A673 (cell line): ENCODE measurements at regions not wholly inside any gene's neighbourhood (a gene's known extent, or its start where the extent isn't known, plus 50 kb on each side); places are given as distances from the start of the nearest gene placed in this dataset.

Source experiments
- BruUV-seq: library from RNA; stranded (reverse); fragments of 400-500 nt; replicated peaks from 2 replicates; lab custom pipeline; 2021; lab: Mats Ljungman, UMichigan
- CTCF ChIA-PET: fragments of 300-600 bp; sonication (Branson Sonifier 250); formaldehyde crosslinking; loops from one replicate; lab custom pipeline; 2022; ENCODE audit warnings: antibody characterized with exemption; lab: Charles Lee
- POLR2A ChIA-PET: fragments of 300-600 bp; sonication (Branson Sonifier 250); formaldehyde crosslinking; loops from one replicate; lab custom pipeline; 2022; ENCODE audit warnings: antibody characterized with exemption; ENCODE audit not compliant: low non-redundant PET; lab: Charles Lee
- DNase-seq: peaks from one replicate; pipeline ENCODE4 v3.0.0-alpha.2; 2015; ENCODE audit warnings: low spot score
- H3K27ac ChIP-seq: fragments of 200-600 bp; sonication (generic); 2 replicates; pipeline ENCODE4 v1.5.1; 2016; ENCODE audit warnings: mixed run types, low read depth, mild to moderate bottlenecking, mixed read lengths, antibody characterized with exemption, low read length; ENCODE audit not compliant: poor library complexity, severe bottlenecking
- H3K27me3 ChIP-seq: fragments of 200-600 bp; sonication (generic); replicated peaks from 2 replicates; pipeline ENCODE4 v1.6.1; 2017; ENCODE audit warnings: mixed run types, low read depth, mild to moderate bottlenecking, mixed read lengths, antibody characterized with exemption, low read length; ENCODE audit not compliant: insufficient read depth, poor library complexity
- H3K36me3 ChIP-seq: fragments of 200-600 bp; sonication (generic); 2 replicates; pipeline ENCODE4 v1.6.1; 2016; ENCODE audit warnings: mixed run types, mild to moderate bottlenecking, mixed read lengths, antibody characterized with exemption, low read length; ENCODE audit not compliant: insufficient read depth, poor library complexity, severe bottlenecking
- H3K4me1 ChIP-seq: fragments of 200-600 bp; sonication (generic); 2 replicates; pipeline ENCODE4 v1.6.1; 2017; ENCODE audit warnings: mixed run types, mild to moderate bottlenecking, mixed read lengths, antibody characterized with exemption, low read length; ENCODE audit not compliant: insufficient read depth, poor library complexity, severe bottlenecking
- H3K4me3 ChIP-seq: fragments of 200-600 bp; sonication (generic); 2 replicates; pipeline ENCODE4 v1.5.1; 2016; ENCODE audit warnings: low read depth, mixed run types, mild to moderate bottlenecking, mixed read lengths, low read length; ENCODE audit not compliant: poor library complexity, severe bottlenecking
- H3K9me3 ChIP-seq: fragments of 200-600 bp; sonication (generic); 2 replicates; pipeline ENCODE4 v1.6.1; 2016; ENCODE audit warnings: mixed run types, low read depth, mild to moderate bottlenecking, mixed read lengths, antibody characterized with exemption, low read length; ENCODE audit not compliant: poor library complexity, severe bottlenecking
- EZH2 ChIP-seq: fragments of 200-600 bp; sonication (generic); IDR thresholded peaks from 2 replicates; pipeline ENCODE4 v1.6.1; 2017; ENCODE audit warnings: borderline replicate concordance, low read depth, mild to moderate bottlenecking, mixed read lengths, antibody characterized with exemption, low read length; ENCODE audit not compliant: poor library complexity, severe bottlenecking
- intact Hi-C: fragments of 100-400 bp; cut with micrococcal nuclease; formaldehyde crosslinking; loops from one replicate; pipeline ENCODE4 v1.10.0; 2022; ENCODE audit not compliant: unreplicated experiment
- TF ChIP-seq, protein P1 (sequence below): fragments of 300-800, 200-600 bp; sonication (generic); conservative IDR thresholded peaks from 2 replicates; pipeline ENCODE4 v1.5.1; 2017; ENCODE audit warnings: low read depth, mild to moderate bottlenecking, antibody characterized with exemption, low read length, moderate library complexity, mixed read lengths

DNA sequence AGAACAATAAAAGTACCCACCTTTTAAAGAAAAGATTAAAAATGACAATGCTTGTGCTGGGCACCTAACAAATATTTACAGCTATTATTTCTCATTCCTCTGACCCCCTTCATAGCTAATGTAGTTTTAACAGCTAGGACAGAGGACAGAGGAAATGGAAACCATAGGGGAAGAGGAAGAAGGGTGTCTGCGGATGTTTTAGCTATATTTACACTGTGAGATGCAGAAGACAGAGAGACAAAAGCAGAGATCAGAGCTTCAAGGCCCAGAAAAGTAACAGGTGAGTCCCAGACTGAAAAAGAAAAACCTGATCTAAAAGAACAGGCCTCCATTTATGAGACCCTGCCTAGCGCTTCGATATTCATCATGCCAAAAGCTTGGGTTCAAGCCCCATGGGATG, 72.0 kb downstream of the ZNF281 start:
- BruUV-seq, result no TSS peak
- no peak for TF ChIP-seq EZH2
- TF ChIP-seq, protein P1, sequence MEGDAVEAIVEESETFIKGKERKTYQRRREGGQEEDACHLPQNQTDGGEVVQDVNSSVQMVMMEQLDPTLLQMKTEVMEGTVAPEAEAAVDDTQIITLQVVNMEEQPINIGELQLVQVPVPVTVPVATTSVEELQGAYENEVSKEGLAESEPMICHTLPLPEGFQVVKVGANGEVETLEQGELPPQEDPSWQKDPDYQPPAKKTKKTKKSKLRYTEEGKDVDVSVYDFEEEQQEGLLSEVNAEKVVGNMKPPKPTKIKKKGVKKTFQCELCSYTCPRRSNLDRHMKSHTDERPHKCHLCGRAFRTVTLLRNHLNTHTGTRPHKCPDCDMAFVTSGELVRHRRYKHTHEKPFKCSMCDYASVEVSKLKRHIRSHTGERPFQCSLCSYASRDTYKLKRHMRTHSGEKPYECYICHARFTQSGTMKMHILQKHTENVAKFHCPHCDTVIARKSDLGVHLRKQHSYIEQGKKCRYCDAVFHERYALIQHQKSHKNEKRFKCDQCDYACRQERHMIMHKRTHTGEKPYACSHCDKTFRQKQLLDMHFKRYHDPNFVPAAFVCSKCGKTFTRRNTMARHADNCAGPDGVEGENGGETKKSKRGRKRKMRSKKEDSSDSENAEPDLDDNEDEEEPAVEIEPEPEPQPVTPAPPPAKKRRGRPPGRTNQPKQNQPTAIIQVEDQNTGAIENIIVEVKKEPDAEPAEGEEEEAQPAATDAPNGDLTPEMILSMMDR, result no peak

DNA sequence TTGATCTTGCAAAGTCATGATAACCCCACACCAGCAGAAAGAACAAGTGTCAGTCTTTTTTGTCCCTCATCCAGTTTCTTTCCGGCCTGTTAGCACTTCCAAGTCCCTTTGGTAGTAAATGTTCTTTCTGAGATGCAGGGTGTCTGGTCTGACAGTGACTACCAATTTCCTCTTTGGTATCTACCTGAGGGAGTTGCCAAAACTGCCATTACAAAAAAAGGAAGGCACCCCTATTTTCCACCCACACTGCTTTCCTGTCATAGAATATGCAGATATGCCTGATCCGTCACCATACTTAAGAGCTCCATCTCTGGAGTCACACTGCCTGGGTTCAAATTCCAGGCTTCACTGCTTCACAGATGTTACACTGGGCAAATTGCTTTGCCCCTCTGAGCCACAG, 72.4 kb downstream of the ZNF281 start:
- no TSS peak for BruUV-seq
- no peaks in the 10 kb centered on the region for H3K27me3 ChIP-seq
- intact Hi-C loops, result no loop called here
- POLR2A ChIA-PET, result no interaction called here
- H3K36me3 ChIP-seq, result no peaks in the 10 kb centered on the region
- TF ChIP-seq, protein P1, result no peak
- no peak for TF ChIP-seq EZH2
- no peaks in the 10 kb centered on the region for H3K4me1 ChIP-seq
- no peak overlapping the region for H3K4me3 ChIP-seq
- no peak overlapping the region for H3K27ac ChIP-seq
- DNase-seq, result no peak
- CTCF ChIA-PET, result no interaction called here
- no peaks in the 10 kb centered on the region for H3K9me3 ChIP-seq

More for the DNA sequence above, 72.0 kb downstream of the ZNF281 start:
- Histone ChIP-seq H3K27ac (no peak overlapping the region), H3K4me3 (no peak overlapping the region), H3K36me3 (no peaks in the 10 kb centered on the region), H3K9me3 (no peaks in the 10 kb centered on the region), H3K4me1 (no peaks in the 10 kb centered on the region), H3K27me3 (no peaks in the 10 kb centered on the region)
- no peak for DNase-seq
- ChIA-PET POLR2A (no interaction called here), CTCF (no interaction called here)
- intact Hi-C loops, result no loop called here

DNA sequence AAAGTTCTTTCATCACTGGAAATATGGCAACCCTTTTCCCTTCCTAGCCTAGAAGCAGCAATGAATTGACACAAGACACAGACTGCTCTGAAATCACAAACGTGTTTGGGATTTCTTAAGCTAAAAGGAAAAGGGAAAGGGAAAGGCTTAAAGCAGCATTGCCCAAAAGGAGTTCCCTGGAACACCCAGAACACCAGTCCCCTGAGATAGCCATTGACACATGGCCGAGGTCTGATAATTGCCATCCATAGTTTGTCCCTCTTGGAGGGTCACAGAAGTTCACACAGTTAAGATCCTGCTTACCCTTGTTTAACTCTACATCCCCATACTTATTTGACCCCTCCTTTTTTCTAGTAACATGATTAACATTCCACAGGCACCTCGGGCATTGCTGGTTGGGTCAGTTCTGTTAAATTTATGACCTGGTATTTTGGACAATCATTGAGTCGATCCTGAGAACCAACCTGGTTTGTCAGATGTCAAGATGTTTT, 72.9 kb downstream of the ZNF281 start:
- POLR2A ChIA-PET, result no interaction called here
- Histone ChIP-seq H3K4me3 (no peak overlapping the region), H3K36me3 (no peaks in the 10 kb centered on the region), H3K27ac (no peak overlapping the region), H3K27me3 (no peaks in the 10 kb centered on the region), H3K9me3 (no peaks in the 10 kb centered on the region), H3K4me1 (no peaks in the 10 kb centered on the region)
- CTCF ChIA-PET, result no interaction called here
- DNase-seq, result no peak
- intact Hi-C loops, result no loop called here
- TF ChIP-seq, protein P1, result no peak
- TF ChIP-seq EZH2, result no peak
- BruUV-seq, result no TSS peak
